ENCODE measurements at regions not wholly inside any gene's neighbourhood (a gene's known extent, or its start where the extent isn't known, plus 50 kb on each side); places are given as distances from the start of the nearest gene placed in this dataset.

DNA sequence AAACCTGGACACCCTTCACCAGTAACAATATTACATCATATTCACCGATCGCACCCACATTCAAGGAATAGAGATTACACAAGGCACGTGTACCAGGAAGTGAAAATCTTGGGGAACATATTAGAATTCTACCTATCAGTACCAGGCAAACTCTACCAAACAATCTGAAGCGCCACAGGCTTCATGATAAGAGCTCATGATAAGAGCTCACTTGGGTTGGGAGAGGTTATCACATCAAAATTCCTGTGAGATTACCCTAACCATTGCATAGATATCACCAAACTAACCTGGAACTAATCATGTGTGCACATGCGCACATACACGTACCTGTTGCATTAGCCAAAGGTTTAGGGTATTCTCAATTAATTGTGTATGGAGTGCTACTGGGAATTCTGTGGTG, 1861.3 kb downstream of the PCDH9 start:
- H2BK5ac ChIP-seq (ENCODE audit: insufficient read length, low read length), result no peak overlapping the region
- no peak overlapping the region for H4K91ac ChIP-seq (ENCODE audit: insufficient read length, low read depth, low read length)
- Mint-ChIP-seq H3K4me1 (no peaks in the 10 kb centered on the region), H3K36me3 (ENCODE audit: insufficient read depth in 1 of 3, low read depth in 3 of 3) (no peaks in the 10 kb centered on the region), H3K27ac (no peak overlapping the region), H3K27me3 (ENCODE audit: low read depth) (no peaks in the 10 kb centered on the region), H3K9me3 (peaks cover 0 to 2% of the 10 kb centered on the region in 2 experiments; a peak in 1 of 5 replicates), H3K4me3 (no peak overlapping the region)
- H3K23ac ChIP-seq (ENCODE audit: insufficient read length, low read depth, low read length), result no peak overlapping the region
- H2BK120ac ChIP-seq (ENCODE audit: low read depth, low read length, poor library complexity, severe bottlenecking), result no peak overlapping the region
- no peak overlapping the region for H3K9ac ChIP-seq (ENCODE audit: extremely low read depth, insufficient read length, low read length)
- H3K79me1 ChIP-seq (ENCODE audit: insufficient read depth, low read depth, low read length, poor library complexity, severe bottlenecking), result no peaks in the 10 kb centered on the region
- H2BK12ac ChIP-seq (ENCODE audit: insufficient read length, low read depth, low read length), result no peak overlapping the region
- H3K14ac ChIP-seq (ENCODE audit: insufficient read depth, low read length), result no peak overlapping the region
- no peak overlapping the region for H3K4me2 ChIP-seq (ENCODE audit: insufficient read depth, insufficient read length, low read length)
- H4K20me1 ChIP-seq (ENCODE audit: control insufficient read depth, insufficient read depth, insufficient read length), result no peaks in the 10 kb centered on the region
- no peaks in the 10 kb centered on the region for H3K27me3 ChIP-seq (ENCODE audit: insufficient read depth, low read length)
- no peak overlapping the region for H2AK5ac ChIP-seq (ENCODE audit: insufficient read length, low read length)
- no peaks in the 10 kb centered on the region for H3K79me2 ChIP-seq (ENCODE audit: insufficient read depth, low read length)
- H2BK15ac ChIP-seq (ENCODE audit: low read depth, low read length), result no peak overlapping the region
- no peaks in the 10 kb centered on the region for H3K4me1 ChIP-seq (ENCODE audit: insufficient read depth, low read length)
- WGBS (ENCODE audit: extremely low coverage, insufficient read length, low lambda C conversion rate), result no CpG with 5 or more reads among the region's 6 CpGs
- no peaks in the 10 kb centered on the region for H3K9me3 ChIP-seq (ENCODE audit: control insufficient read depth, low read depth, low read length)
- H4K8ac ChIP-seq (replicated peaks; ENCODE audit: insufficient read length, low read depth, low read length), result no peak overlapping the region
- no peak overlapping the region for H3T11ph ChIP-seq (ENCODE audit: low read length)
- TF ChIP-seq CTCF (conservative IDR thresholded peaks at IDR 0.05), result no peak
- H2BK20ac ChIP-seq (ENCODE audit: low read depth, low read length, poor library complexity, severe bottlenecking), result no peak overlapping the region
- no peaks in the 10 kb centered on the region for H3K23me2 ChIP-seq (ENCODE audit: insufficient read length, low read depth, low read length, poor library complexity, severe bottlenecking)
- no peak for DNase-seq
- H3K4ac ChIP-seq (ENCODE audit: low read depth, low read length), result no peak overlapping the region
- no peak overlapping the region for H2AFZ ChIP-seq (ENCODE audit: low read length)
- H3K18ac ChIP-seq (ENCODE audit: insufficient read length, low read depth, low read length), result no peak overlapping the region
- H4K5ac ChIP-seq (ENCODE audit: insufficient read length, low read depth, low read length), result no peak overlapping the region
- no peak overlapping the region for H3K56ac ChIP-seq (ENCODE audit: insufficient read length, low read depth, low read length)
- H3K27ac ChIP-seq (ENCODE audit: insufficient read length, low read depth, low read length), result no peak overlapping the region
